ENCODE measurements at regions not wholly inside any gene's neighbourhood (a gene's known extent, or its start where the extent isn't known, plus 50 kb on each side); places are given as distances from the start of the nearest gene placed in this dataset.

DNA sequence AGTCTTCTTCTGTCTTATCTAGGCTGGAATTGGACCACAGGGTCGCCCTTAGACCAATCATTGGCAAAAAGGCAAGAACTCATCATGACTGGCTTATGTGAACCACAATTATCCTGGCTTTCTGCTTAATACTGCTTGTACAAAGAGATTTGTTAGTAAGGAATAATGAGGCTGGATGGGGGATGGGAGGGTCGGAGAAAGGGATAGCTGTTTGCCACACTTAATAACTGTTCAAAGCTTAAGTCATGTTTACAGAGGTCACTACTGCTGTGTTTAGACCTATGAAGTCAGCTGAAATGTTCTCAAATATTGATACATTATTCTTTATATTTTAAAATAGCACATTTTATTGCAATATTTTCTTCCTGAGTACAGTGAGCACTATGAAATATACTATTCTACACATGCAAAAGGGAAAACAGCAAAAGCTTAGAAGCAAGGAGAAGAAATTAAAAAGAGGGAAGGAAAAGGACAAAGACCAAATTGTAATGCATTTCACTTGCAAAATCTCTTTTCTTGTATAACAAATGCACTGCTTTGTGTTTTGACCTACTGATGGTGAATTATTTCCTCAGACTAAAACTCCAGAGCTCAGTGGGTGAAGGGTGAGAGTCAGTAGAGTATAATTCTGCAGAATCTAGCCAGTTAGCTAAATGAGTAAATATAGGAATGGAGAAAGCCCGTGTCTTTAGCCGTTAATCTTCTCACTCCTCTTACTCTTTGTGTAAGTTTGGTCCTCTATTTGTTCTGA lies 404.9 kb upstream of the ZNF608 start:
- H3K27ac ChIP-seq (ENCODE audit: low read depth in 2 of 2, low read length in 1 of 2) = no peak overlapping the region
- H3K4me1 ChIP-seq (ENCODE audit: control insufficient read depth in 2 of 2, insufficient read depth in 2 of 2, low read length in 1 of 2) = no peaks in the 10 kb centered on the region
- H3K4me3 ChIP-seq (ENCODE audit: low read depth in 1 of 2, low read length in 2 of 2) = no peak overlapping the region
- H3K9me3 ChIP-seq (ENCODE audit: control insufficient read depth in 2 of 2, insufficient read depth in 1 of 2, low read depth in 1 of 2, low read length in 1 of 2) = no peaks in the 10 kb centered on the region
- no peaks in the 10 kb centered on the region for H3K36me3 ChIP-seq (ENCODE audit: control insufficient read depth in 2 of 2, insufficient read depth in 2 of 2, low read length in 1 of 2)
- WGBS, 2 donors = 54 to 61% methylated on average over 4 of the region's 4 CpGs
- no peaks in the 10 kb centered on the region for H3K27me3 ChIP-seq (ENCODE audit: control insufficient read depth in 1 of 2, insufficient read depth in 2 of 2, low read length in 2 of 2)

DNA sequence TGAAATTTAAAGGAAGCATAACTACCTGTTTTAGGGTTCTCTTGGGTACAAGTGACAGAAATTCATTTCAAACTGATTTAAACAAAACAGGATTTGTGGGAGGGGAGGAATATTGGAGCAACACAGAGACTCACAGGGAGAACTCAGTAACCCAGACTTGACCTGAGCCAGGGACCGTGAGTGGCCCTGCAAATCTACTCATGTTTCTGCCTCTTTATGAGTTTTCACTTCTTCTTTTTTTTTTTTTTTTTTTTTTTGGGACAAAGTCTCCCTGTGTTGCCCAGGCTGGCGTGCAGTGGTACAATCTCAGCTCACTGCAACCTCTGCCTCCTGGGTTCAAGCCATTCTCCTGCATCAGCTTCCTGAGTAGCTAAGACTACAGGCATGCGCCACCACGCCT lies 405.6 kb upstream of the ZNF608 start:
- no peak overlapping the region for H3K4me3 ChIP-seq (ENCODE audit: low read depth in 1 of 2, low read length in 2 of 2)
- 69 to 72% methylated on average over 4 of the region's 4 CpGs for WGBS, 2 donors
- H3K9me3 ChIP-seq (ENCODE audit: control insufficient read depth in 2 of 2, insufficient read depth in 1 of 2, low read depth in 1 of 2, low read length in 1 of 2) = no peaks in the 10 kb centered on the region
- H3K27ac ChIP-seq (ENCODE audit: low read depth in 2 of 2, low read length in 1 of 2) = no peak overlapping the region
- no peaks in the 10 kb centered on the region for H3K36me3 ChIP-seq (ENCODE audit: control insufficient read depth in 2 of 2, insufficient read depth in 2 of 2, low read length in 1 of 2)
- H3K27me3 ChIP-seq (ENCODE audit: control insufficient read depth in 1 of 2, insufficient read depth in 2 of 2, low read length in 2 of 2) = no peaks in the 10 kb centered on the region
- H3K4me1 ChIP-seq (ENCODE audit: control insufficient read depth in 2 of 2, insufficient read depth in 2 of 2, low read length in 1 of 2) = no peaks in the 10 kb centered on the region

GRCh38 chr5:125152461-125153189 lies 406.2 kb upstream of the ZNF608 start:
- no peaks in the 10 kb centered on the region for H3K36me3 ChIP-seq (ENCODE audit: control insufficient read depth in 2 of 2, insufficient read depth in 2 of 2, low read length in 1 of 2)
- H3K27me3 ChIP-seq (ENCODE audit: control insufficient read depth in 1 of 2, insufficient read depth in 2 of 2, low read length in 2 of 2) = no peaks in the 10 kb centered on the region
- H3K4me1 ChIP-seq (ENCODE audit: control insufficient read depth in 2 of 2, insufficient read depth in 2 of 2, low read length in 1 of 2) = no peaks in the 10 kb centered on the region
- no peaks in the 10 kb centered on the region for H3K9me3 ChIP-seq (ENCODE audit: control insufficient read depth in 2 of 2, insufficient read depth in 1 of 2, low read depth in 1 of 2, low read length in 1 of 2)
- no peak overlapping the region for H3K27ac ChIP-seq (ENCODE audit: low read depth in 2 of 2, low read length in 1 of 2)
- H3K4me3 ChIP-seq (ENCODE audit: low read depth in 1 of 2, low read length in 2 of 2) = no peak overlapping the region
- 91 to 94% methylated on average over 13 of the region's 13 CpGs for WGBS, 2 donors

DNA sequence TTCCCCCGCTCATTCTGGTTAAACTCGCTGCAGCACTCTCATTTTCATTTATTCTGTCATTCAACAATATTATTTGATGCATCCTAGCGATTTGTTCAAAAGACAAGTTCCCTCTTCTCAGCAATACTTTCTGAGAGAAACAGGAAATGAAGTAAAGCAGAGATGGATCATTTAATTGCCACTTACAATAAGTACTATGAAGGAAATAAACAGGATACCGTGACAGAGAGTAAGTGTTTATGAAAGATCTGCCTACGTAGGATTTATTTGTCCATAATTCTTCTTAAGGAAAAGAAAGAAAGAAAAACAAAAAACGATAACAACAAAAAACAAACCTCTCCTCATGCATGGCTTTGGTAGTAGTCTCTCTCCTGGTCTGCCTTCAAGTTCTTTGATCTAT lies 406.8 kb upstream of the ZNF608 start:
- Histone ChIP-seq H3K4me3 (ENCODE audit: low read depth in 1 of 2, low read length in 2 of 2) (no peak overlapping the region), H3K27me3 (ENCODE audit: control insufficient read depth in 1 of 2, insufficient read depth in 2 of 2, low read length in 2 of 2) (no peaks in the 10 kb centered on the region), H3K9me3 (ENCODE audit: control insufficient read depth in 2 of 2, insufficient read depth in 1 of 2, low read depth in 1 of 2, low read length in 1 of 2) (no peaks in the 10 kb centered on the region), H3K27ac (ENCODE audit: low read depth in 2 of 2, low read length in 1 of 2) (no peak overlapping the region), H3K36me3 (ENCODE audit: control insufficient read depth in 2 of 2, insufficient read depth in 2 of 2, low read length in 1 of 2) (no peaks in the 10 kb centered on the region), H3K4me1 (ENCODE audit: control insufficient read depth in 2 of 2, insufficient read depth in 2 of 2, low read length in 1 of 2) (no peaks in the 10 kb centered on the region)
- WGBS, 2 donors = 48 to 51% methylated on average over 6 of the region's 6 CpGs

DNA sequence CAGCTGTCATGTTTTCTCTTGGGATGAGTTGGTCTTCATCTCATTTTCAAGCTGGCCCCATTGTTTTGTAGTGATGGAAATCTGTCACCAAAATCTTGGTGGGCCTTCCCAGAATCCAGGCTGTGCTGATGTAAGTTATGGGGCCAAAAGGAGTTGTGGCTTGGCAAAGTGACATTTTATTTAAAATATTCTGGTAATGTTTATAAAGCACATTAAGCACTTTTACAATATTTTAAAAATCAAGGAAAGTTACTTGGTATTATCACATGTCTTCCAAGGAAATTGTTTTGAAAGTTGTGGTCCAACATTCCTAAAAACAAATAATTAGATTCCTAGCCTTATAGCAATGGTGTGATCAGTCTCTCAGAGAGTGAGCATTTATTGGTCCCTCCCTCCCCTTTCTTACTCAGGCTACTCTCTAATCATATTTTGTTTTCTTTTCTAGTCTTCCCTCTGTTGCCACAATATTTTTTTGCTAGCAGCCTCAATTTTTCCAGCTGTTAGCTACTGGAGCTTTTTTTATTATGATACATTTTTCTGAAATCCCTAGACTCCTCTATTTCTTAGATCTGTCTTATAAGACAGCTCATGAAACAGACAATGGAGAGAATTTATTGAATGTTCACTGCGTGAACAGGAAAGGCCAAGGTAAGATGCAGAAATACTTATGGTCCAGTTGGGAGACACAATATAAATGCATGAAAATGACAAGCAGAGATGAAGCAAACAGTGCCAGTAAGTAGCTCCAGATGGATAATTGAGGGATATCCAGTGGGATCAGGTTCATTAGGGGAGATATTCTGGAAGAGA lies 408.1 kb upstream of the ZNF608 start:
- no peak overlapping the region for H3K4me3 ChIP-seq (ENCODE audit: low read depth in 1 of 2, low read length in 2 of 2)
- H3K36me3 ChIP-seq (ENCODE audit: control insufficient read depth in 2 of 2, insufficient read depth in 2 of 2, low read length in 1 of 2) = no peaks in the 10 kb centered on the region
- H3K4me1 ChIP-seq (ENCODE audit: control insufficient read depth in 2 of 2, insufficient read depth in 2 of 2, low read length in 1 of 2) = no peaks in the 10 kb centered on the region
- H3K27ac ChIP-seq (ENCODE audit: low read depth in 2 of 2, low read length in 1 of 2) = no peak overlapping the region
- H3K27me3 ChIP-seq (ENCODE audit: control insufficient read depth in 1 of 2, insufficient read depth in 2 of 2, low read length in 2 of 2) = no peaks in the 10 kb centered on the region
- H3K9me3 ChIP-seq (ENCODE audit: control insufficient read depth in 2 of 2, insufficient read depth in 1 of 2, low read depth in 1 of 2, low read length in 1 of 2) = no peaks in the 10 kb centered on the region
- WGBS, 2 donors = 0 to 2% methylated on average over 1 of the region's 1 CpG

DNA sequence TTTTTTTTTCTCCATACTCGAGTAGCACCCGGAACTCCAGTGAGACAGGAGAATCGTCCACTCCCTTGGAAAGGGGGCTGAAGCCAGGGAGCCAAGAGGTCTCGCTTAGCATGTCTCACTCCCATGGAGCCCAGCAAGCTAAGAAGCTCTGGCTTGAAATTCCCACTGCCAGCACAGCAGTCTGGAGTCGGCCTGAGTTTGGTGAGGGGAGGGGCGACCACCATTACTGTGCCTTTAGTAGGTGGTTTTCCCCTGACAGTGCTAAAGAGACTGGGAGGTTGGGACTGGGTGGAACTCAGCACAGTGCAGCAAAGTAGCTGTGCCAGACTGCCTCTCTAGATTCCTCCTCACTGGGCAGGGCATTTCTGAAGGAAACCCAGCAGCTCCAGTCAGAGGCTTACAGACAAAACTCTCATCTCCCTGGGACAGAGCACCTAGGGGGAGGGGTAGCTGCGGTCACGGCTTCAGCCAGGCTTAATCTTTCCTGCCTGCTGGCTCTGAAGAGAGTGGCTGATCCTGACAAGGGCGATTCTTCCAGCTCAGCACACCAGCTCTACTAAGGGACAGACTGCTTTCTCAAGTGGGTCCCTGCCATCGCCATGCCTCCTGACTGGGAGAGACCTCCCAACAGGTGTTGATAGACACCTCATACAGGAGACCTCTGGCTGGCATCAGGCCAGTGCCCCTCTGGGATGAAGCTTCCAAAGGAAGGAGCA lies 414.5 kb upstream of the ZNF608 start:
- H3K36me3 ChIP-seq (ENCODE audit: control insufficient read depth in 2 of 2, insufficient read depth in 2 of 2, low read length in 1 of 2) = no peaks in the 10 kb centered on the region
- no peak overlapping the region for H3K4me3 ChIP-seq (ENCODE audit: low read depth in 1 of 2, low read length in 2 of 2)
- H3K27ac ChIP-seq (ENCODE audit: low read depth in 2 of 2, low read length in 1 of 2) = no peak overlapping the region
- no peaks in the 10 kb centered on the region for H3K27me3 ChIP-seq (ENCODE audit: control insufficient read depth in 1 of 2, insufficient read depth in 2 of 2, low read length in 2 of 2)
- H3K9me3 ChIP-seq (ENCODE audit: control insufficient read depth in 2 of 2, insufficient read depth in 1 of 2, low read depth in 1 of 2, low read length in 1 of 2) = no peaks in the 10 kb centered on the region
- 78 to 79% methylated on average over 10 of the region's 10 CpGs for WGBS, 2 donors
- no peaks in the 10 kb centered on the region for H3K4me1 ChIP-seq (ENCODE audit: control insufficient read depth in 2 of 2, insufficient read depth in 2 of 2, low read length in 1 of 2)

DNA sequence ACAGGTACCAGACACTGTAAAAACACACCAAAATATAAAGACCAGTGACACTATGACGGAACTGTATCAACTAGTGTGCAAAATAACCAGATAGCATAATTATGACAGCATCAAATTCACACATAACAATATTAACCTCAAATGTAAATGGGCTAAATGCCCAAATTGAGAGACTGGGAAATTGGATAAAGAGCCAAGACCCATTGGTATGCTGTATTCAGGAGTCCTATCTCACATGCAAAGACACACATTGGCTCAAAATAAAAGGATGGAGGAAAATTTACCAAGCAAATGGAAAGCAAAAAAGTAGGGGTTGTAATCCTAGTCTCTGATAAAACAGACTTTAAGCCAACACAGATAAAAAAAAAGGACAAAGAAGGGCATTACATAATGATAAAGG lies 416.3 kb upstream of the ZNF608 start:
- H3K27me3 ChIP-seq (ENCODE audit: control insufficient read depth in 1 of 2, insufficient read depth in 2 of 2, low read length in 2 of 2) = no peaks in the 10 kb centered on the region
- no peaks in the 10 kb centered on the region for H3K9me3 ChIP-seq (ENCODE audit: control insufficient read depth in 2 of 2, insufficient read depth in 1 of 2, low read depth in 1 of 2, low read length in 1 of 2)
- no peaks in the 10 kb centered on the region for H3K4me1 ChIP-seq (ENCODE audit: control insufficient read depth in 2 of 2, insufficient read depth in 2 of 2, low read length in 1 of 2)
- H3K4me3 ChIP-seq (ENCODE audit: low read depth in 1 of 2, low read length in 2 of 2) = no peak overlapping the region
- WGBS, 2 donors = 86 to 99% methylated on average over 1 of the region's 1 CpG
- no peak overlapping the region for H3K27ac ChIP-seq (ENCODE audit: low read depth in 2 of 2, low read length in 1 of 2)
- no peaks in the 10 kb centered on the region for H3K36me3 ChIP-seq (ENCODE audit: control insufficient read depth in 2 of 2, insufficient read depth in 2 of 2, low read length in 1 of 2)

GRCh38 chr5:125169396-125169795 lies 423.0 kb upstream of the ZNF608 start:
- H3K9me3 ChIP-seq (ENCODE audit: control insufficient read depth in 2 of 2, insufficient read depth in 1 of 2, low read depth in 1 of 2, low read length in 1 of 2) = no peaks in the 10 kb centered on the region

DNA sequence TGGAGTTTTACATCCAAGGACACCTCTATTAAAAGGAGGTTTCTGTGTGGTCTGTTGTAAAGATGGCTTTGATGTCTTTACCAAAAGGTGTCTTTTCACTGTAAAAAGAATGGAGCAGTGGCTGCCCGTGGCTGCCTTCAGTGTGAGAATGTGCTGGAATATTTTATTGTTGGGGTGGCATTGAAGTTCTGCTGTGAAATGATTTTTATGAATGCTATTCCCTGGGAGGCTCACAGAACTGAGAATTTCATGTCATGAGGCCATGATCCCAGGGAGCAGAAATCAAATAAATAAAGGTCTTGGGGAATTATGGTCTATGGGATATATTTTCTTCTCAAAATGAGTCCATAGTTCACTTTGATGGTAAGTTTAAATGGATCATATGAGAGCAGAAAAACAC lies 425.2 kb upstream of the ZNF608 start:
- 34 to 53% methylated on average over 1 of the region's 1 CpG for WGBS, 2 donors
- H3K27ac ChIP-seq (ENCODE audit: low read depth in 2 of 2, low read length in 1 of 2) = no peak overlapping the region

More at GRCh38 chr5:125169396-125169795, 423.0 kb upstream of the ZNF608 start:
- Histone ChIP-seq H3K4me1 (ENCODE audit: control insufficient read depth in 2 of 2, insufficient read depth in 2 of 2, low read length in 1 of 2) (no peaks in the 10 kb centered on the region), H3K27ac (ENCODE audit: low read depth in 2 of 2, low read length in 1 of 2) (no peak overlapping the region), H3K36me3 (ENCODE audit: control insufficient read depth in 2 of 2, insufficient read depth in 2 of 2, low read length in 1 of 2) (no peaks in the 10 kb centered on the region), H3K27me3 (ENCODE audit: control insufficient read depth in 1 of 2, insufficient read depth in 2 of 2, low read length in 2 of 2) (no peaks in the 10 kb centered on the region), H3K4me3 (ENCODE audit: low read depth in 1 of 2, low read length in 2 of 2) (no peak overlapping the region)
- 81 to 90% methylated on average over 1 of the region's 1 CpG for WGBS, 2 donors

More for the DNA sequence above, 425.2 kb upstream of the ZNF608 start:
- Histone ChIP-seq H3K4me1 (ENCODE audit: control insufficient read depth in 2 of 2, insufficient read depth in 2 of 2, low read length in 1 of 2) (no peaks in the 10 kb centered on the region), H3K27me3 (ENCODE audit: control insufficient read depth in 1 of 2, insufficient read depth in 2 of 2, low read length in 2 of 2) (no peaks in the 10 kb centered on the region), H3K9me3 (ENCODE audit: control insufficient read depth in 2 of 2, insufficient read depth in 1 of 2, low read depth in 1 of 2, low read length in 1 of 2) (no peaks in the 10 kb centered on the region), H3K36me3 (ENCODE audit: control insufficient read depth in 2 of 2, insufficient read depth in 2 of 2, low read length in 1 of 2) (no peaks in the 10 kb centered on the region), H3K4me3 (ENCODE audit: low read depth in 1 of 2, low read length in 2 of 2) (no peak overlapping the region)

Data from esophagus (tissue), 2 donors.